HFF-Myc (cell line): ENCODE measurements at regions not wholly inside any gene's neighbourhood (a gene's known extent, or its start where the extent isn't known, plus 50 kb on each side); places are given as distances from the start of the nearest gene placed in this dataset.

Experiments
- DNase-seq: peaks from one replicate; pipeline ENCODE4 v3.0.0-alpha.2; 2011; ENCODE audit warnings: low read depth; ENCODE audit errors: extremely low read depth
- H3K4me3 ChIP-seq: replicated peaks from 2 replicates; pipeline ENCODE4 v1.5.1; 2011; ENCODE audit warnings: low read depth, mild to moderate bottlenecking, control low read depth, low read length
- TF ChIP-seq, protein P1 (sequence below): IDR thresholded peaks from 2 replicates; pipeline ENCODE4 v1.5.1; 2012; ENCODE audit warnings: mild to moderate bottlenecking, low read depth, low read length, control low read depth; ENCODE audit errors: missing control alignments

DNA sequence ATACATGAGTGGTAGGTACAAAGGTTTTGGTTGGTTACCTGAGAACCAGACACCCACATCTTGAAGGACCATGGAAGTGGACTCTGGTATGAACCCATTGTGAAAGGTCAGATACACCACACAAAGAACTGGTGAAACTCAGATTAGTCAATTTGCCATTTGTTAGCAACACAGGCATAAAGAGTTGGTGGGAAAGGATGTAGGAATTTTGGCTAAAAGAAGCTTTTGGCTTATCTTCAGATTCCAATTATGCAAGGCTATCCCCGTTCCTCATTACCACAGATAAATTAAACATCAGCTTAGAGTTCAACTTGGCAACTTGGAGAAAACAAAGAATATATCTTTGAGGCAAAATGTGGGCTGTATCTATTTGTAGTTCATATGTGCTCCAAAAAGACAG is 87.0 kb upstream of the IRF2BP2 start:
- no peak overlapping the region for H3K4me3 ChIP-seq
- DNase-seq = no peak
- TF ChIP-seq, protein P1, sequence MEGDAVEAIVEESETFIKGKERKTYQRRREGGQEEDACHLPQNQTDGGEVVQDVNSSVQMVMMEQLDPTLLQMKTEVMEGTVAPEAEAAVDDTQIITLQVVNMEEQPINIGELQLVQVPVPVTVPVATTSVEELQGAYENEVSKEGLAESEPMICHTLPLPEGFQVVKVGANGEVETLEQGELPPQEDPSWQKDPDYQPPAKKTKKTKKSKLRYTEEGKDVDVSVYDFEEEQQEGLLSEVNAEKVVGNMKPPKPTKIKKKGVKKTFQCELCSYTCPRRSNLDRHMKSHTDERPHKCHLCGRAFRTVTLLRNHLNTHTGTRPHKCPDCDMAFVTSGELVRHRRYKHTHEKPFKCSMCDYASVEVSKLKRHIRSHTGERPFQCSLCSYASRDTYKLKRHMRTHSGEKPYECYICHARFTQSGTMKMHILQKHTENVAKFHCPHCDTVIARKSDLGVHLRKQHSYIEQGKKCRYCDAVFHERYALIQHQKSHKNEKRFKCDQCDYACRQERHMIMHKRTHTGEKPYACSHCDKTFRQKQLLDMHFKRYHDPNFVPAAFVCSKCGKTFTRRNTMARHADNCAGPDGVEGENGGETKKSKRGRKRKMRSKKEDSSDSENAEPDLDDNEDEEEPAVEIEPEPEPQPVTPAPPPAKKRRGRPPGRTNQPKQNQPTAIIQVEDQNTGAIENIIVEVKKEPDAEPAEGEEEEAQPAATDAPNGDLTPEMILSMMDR = no peak

DNA sequence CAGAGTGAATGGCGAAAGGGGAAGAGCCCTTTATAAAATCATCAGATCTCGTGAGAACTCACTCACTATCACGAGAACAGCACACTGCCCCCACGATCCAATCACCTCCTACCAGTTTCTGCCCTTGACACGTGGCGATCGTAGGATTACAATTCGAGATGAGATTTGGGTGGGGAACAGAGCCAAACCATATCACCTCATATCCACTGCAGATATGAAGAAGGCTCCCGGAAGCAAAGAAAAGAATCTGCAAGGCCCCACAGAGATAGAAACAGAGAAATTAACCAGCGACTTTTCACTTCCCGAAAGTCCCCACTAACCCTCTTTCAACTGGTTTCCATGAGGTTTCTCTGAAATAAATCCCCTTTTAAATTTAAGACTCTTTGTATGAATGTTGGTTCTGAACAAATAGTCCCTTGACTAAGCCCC is 86.2 kb upstream of the IRF2BP2 start:
- H3K4me3 ChIP-seq = no peak overlapping the region
- DNase-seq = no peak
- TF ChIP-seq, protein P1 = no peak

DNA sequence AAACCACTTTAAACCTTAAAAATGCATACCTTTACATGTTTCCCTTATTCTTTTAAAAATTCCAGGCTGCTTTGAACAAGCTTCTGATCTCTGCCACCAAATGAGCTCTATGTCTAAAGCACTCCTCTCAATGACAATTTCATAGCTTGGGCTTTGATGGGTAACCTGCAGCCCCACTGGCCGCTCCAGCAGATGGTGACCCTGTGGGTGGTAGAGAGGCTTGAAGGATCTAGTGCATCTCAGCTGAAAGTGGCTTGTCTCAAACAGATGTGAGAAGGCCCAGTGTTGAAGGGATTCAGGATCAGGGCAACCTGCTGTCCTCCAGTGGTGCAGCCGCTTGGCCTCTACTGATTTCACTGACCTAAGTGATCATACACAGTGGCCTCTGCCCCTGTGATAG is 84.7 kb upstream of the IRF2BP2 start:
- DNase-seq = no peak
- TF ChIP-seq, protein P1 = no peak
- H3K4me3 ChIP-seq = no peak overlapping the region

DNA sequence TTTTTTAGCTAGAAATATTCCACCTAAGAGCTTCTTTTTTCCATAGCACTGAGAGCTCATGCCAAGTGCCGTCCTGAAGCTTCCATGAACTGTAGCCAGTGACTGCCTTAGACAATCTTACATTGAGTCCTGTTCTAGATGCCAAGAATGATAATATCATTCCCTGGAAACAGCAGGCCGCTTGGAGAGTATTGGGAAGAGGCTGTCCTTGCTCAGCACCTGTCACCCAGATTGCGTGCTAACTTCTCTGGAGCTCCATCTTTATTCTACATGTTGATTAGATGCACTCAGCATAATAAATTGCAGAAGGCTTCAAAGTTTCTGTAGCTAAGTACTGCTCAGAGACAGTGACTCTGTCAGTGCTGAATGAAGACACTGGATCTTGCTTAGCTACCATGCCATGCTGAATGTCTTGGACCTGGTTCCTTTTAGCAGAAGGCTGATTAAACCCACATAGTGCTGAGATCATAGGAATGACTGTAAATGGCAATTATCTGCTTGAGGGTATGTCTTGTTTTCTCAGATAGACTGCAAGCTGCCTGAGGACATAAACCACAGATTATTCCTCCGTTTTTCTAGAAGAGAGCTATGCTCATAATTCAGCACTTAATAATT is 83.1 kb upstream of the IRF2BP2 start:
- no peak for DNase-seq

DNA sequence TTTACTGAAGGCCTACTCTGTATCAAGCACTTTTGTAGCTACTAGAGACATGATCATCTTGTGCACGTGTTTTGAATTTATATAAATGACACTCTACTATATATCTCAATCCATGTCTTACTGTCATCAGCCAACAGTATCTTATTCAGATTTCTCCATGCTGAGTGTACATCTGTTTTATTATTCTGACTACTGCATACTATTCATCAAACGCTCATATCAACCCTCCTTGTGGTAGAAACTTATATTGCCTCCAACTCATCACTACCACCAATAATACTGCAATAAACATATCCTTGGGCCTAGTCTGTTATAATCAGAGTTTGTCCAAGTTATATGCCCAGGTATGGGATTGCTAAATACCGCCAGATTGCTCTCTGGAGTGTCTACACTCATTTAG is 81.6 kb upstream of the IRF2BP2 start:
- no peak for DNase-seq
- TF ChIP-seq, protein P1 = peak; percentile 5
- H3K4me3 ChIP-seq = no peak overlapping the region

More for the DNA sequence above, 83.1 kb upstream of the IRF2BP2 start:
- TF ChIP-seq, protein P1 = no peak
- no peak overlapping the region for H3K4me3 ChIP-seq

DNA sequence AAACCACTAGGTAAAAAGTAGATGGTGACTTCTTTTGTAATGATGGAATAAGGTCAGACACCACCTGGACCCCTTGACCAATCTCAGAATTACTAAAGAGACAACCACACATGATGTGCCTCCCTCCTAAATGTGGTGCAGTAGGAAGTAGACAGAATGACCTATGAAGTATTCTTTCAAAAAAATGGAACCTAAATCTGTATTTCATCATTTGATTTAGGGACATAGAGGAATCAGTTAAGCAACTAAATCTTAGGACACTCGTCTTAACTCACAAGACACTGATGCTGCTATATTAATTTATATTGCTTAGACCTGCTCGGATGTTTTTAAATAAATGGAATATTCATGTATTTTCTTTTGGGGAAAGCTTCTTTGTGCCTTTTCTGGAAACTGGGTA is 80.9 kb upstream of the IRF2BP2 start:
- no peak for DNase-seq
- no peak overlapping the region for H3K4me3 ChIP-seq
- TF ChIP-seq, protein P1 = no peak

DNA sequence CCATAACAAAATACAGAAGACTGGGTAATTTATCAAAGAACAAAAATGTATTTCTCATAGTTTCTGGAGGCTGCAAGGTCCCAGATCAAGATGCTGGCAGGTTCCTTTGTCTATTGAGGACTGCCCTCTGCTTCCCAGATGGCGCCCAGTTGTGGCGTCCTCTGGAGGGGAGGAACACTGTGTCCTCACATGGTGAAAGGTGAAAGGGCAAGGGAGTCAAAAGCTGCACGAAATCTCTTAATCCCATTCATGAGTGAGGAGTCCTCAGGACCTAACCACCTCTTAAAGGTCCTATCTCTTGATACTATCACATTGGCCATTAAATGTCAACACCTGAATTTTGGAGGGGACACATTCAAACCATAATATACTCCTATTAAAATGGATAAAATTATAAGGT is 79.3 kb upstream of the IRF2BP2 start:
- H3K4me3 ChIP-seq = no peak overlapping the region
- DNase-seq = no peak
- TF ChIP-seq, protein P1 = no peak
